NB4 (cell line): ENCODE measurements at regions not wholly inside any gene's neighbourhood (a gene's known extent, or its start where the extent isn't known, plus 50 kb on each side); places are given as distances from the start of the nearest gene placed in this dataset.

Source experiments
- DNase-seq: peaks from one replicate; pipeline ENCODE4 v3.0.0; 2010; ENCODE audit warnings: low read depth
- H3K4me3 ChIP-seq: one replicate; pipeline ENCODE4 v1.5.1; 2011; ENCODE audit warnings: mild to moderate bottlenecking, low read depth, low read length, moderate library complexity
- MYC ChIP-seq: IDR thresholded peaks from 2 replicates; pipeline ENCODE4 v1.6.1; 2011; ENCODE audit warnings: low read depth, low read length
- POLR2A ChIP-seq: IDR thresholded peaks from 2 replicates; pipeline ENCODE4 v1.6.1; 2011; ENCODE audit warnings: mild to moderate bottlenecking; ENCODE audit not compliant: insufficient read length; ENCODE audit errors: extremely low read depth
- TF ChIP-seq, protein P1 (sequence below): IDR thresholded peaks from 2 replicates; pipeline ENCODE4 v1.6.1; 2011; ENCODE audit warnings: low read depth, low read length
- TF ChIP-seq, protein P2 (sequence below): IDR thresholded peaks from one replicate; pipeline ENCODE4 v1.5.1; 2012; ENCODE audit warnings: low read depth, low read length

DNA sequence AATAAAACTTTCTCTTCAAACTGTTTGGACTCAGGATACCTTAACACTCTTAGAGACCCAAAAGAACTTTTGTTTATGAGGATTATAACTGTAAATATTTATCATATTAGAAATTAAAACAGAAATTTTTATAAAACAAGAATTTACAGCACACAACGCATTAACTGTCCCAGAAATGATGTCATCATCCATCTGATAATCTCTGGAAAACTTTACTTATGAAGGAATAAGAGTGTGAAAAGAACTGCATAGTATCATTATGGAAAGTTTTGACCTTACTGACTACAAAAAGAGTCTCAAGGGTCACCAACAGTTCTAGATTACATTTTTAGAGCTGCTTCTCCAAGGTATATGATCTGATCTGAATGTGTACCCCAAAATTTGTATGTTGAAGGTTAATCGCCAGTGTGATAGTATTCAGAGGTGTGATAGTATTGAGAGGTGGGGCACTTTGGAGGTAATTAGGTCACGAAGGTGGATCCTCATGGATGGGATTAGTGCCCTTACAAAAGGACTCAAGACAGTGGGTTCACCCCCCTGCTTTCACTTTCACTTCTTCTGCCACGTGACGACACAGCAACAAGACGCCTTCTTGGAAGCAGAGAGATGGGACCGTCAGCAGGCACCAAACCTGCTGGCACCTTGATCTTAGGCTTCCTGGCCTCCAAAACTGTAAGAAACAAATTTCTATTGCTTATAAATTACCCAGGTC is 95.7 kb upstream of the NR5A2 start:
- DNase-seq = peak; percentile 84
- H3K4me3 ChIP-seq = peak overlapping the region; percentile 70
- TF ChIP-seq MYC (peak; percentile 55; the same call in 1 of the 2 replicates), POLR2A (peak; percentile 32)
- TF ChIP-seq, protein P1, sequence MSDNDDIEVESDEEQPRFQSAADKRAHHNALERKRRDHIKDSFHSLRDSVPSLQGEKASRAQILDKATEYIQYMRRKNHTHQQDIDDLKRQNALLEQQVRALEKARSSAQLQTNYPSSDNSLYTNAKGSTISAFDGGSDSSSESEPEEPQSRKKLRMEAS = peak; percentile 88
- TF ChIP-seq, protein P2, sequence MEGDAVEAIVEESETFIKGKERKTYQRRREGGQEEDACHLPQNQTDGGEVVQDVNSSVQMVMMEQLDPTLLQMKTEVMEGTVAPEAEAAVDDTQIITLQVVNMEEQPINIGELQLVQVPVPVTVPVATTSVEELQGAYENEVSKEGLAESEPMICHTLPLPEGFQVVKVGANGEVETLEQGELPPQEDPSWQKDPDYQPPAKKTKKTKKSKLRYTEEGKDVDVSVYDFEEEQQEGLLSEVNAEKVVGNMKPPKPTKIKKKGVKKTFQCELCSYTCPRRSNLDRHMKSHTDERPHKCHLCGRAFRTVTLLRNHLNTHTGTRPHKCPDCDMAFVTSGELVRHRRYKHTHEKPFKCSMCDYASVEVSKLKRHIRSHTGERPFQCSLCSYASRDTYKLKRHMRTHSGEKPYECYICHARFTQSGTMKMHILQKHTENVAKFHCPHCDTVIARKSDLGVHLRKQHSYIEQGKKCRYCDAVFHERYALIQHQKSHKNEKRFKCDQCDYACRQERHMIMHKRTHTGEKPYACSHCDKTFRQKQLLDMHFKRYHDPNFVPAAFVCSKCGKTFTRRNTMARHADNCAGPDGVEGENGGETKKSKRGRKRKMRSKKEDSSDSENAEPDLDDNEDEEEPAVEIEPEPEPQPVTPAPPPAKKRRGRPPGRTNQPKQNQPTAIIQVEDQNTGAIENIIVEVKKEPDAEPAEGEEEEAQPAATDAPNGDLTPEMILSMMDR = no peak

DNA sequence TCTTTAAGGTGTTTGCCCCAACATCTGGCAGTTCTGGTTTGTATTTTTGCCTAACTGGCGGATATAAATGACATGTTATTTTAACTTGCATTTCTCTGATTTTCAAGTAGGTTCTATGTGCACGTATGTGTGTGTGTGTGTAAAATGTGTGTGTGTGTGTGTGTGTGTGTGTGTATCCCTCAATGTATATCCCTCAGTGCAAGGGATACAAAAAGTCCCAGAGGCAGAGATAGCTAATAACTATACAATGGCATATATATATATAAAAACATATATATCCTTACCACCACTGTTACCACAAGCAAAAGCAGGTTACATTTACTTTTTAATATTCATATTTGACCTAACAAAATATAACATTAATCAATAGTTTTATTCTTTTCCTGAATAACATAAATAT is 95.0 kb upstream of the NR5A2 start:
- TF ChIP-seq, protein P2 = no peak
- TF ChIP-seq MYC = no peak
- TF ChIP-seq, protein P1 = no peak
- no peak for TF ChIP-seq POLR2A

DNA sequence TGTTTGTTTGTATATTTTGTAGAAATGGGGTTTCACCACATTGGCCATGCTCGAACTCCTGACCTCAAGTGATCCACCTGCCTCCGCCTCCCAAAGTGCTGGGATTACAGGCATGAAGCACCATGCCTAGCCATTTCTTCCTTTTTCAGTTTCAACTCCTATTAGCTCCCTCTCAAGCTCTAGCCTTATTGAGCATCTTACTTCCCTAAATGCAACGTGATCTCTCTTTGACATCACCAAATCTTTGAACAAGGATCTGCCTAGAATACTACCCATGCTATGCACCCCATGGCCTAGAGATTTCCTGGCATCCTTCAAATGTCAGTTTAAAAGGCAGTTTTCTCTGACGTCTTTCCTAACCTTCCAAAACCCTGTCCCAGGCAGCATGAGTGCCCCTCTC is 91.1 kb upstream of the NR5A2 start:
- TF ChIP-seq, protein P1 = no peak
- TF ChIP-seq MYC (no peak), POLR2A (no peak)
- TF ChIP-seq, protein P2 = no peak
- no peak for DNase-seq
- H3K4me3 ChIP-seq = no peak overlapping the region

More for the DNA sequence above, 95.0 kb upstream of the NR5A2 start:
- H3K4me3 ChIP-seq = peak overlapping the region; percentile 70
- DNase-seq = no peak

DNA sequence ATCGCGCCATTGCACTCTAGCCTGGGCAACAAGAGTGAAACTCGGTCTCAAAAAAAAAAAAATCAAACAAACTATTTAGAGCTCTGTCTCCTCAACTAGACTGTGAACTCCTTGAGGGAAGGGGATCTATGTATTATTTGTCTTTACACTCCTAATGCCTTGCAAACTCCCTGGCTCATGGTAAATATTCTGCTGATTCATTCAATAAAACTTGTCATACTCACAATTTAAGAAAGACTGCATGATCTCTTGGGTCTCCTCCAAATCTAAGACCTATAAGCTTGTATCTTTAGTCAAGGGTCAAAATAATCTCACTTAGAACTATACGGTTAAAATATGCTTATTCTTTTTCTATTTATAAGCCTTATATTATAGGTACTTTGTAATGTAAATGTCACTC is 90.3 kb upstream of the NR5A2 start:
- no peak for TF ChIP-seq MYC
- TF ChIP-seq, protein P2 = no peak
- TF ChIP-seq, protein P1 = no peak
- no peak for TF ChIP-seq POLR2A
- DNase-seq = no peak

DNA sequence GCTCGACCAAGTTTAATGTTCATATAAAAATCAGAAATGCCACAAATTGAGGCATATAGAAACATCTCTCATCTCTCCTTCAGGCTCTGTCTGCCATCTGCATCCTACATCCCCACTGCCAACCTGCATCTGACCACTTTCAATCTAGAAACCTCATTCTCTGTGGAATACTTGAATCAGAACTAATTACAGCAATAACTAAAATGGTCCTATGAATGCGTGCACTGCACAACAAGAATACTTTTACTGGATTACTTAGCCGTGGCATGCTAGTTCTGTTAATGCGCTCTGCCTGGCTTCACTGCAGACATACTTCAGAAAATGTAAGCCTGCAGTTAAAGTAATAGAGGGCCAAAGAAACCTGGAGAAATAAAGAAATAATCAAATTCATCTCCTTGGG is 89.8 kb upstream of the NR5A2 start:
- DNase-seq = no peak
- TF ChIP-seq MYC = no peak
- H3K4me3 ChIP-seq = no peak overlapping the region

More for the DNA sequence above, 90.3 kb upstream of the NR5A2 start:
- H3K4me3 ChIP-seq = no peak overlapping the region

DNA sequence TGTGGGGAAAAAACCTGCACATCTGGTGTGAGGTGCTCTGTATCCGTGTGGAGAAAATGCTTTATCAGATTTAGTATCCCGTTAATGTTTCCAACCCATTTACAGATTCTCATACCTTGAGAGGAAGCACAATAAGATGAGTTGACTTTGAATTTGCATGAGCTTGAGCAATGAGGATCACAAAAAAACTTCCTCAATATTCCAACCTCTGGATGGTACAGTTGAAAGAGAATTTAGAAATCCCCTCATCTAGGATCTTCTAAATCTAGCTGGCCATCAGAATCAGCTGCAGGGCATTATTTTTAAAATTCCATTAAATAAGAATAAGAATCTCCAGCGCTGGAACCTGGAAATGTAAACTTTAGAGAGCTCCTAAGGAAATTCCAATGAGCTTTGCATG is 82.5 kb upstream of the NR5A2 start:
- no peak for TF ChIP-seq MYC
- TF ChIP-seq POLR2A = no peak
- TF ChIP-seq, protein P2 = no peak
- TF ChIP-seq, protein P1 = no peak
- no peak overlapping the region for H3K4me3 ChIP-seq
- no peak for DNase-seq
